A549 (cell line): ENCODE measurements at regions not wholly inside any gene's neighbourhood (a gene's known extent, or its start where the extent isn't known, plus 50 kb on each side); places are given as distances from the start of the nearest gene placed in this dataset.

Source experiments
- ATAC-seq, 2 experiments: fragments of 200-7000 bp in 1 of 2; fragments of >200 bp in 1 of 2; cut with Nextera tagmentation in 1 of 2; cut with Tn5 transposase in 1 of 2; 3 replicates each; pipeline versions ENCODE4 v1.8.0 to v1.9.1; 2018 to 2020; ENCODE audit warnings: mild to moderate bottlenecking in 1 of 2, moderate library complexity in 1 of 2
- CTCF ChIA-PET: fragments of 300-600 bp; sonication (Branson Sonifier 250); formaldehyde crosslinking; extraction: SDS; loops from one replicate; lab custom pipeline; 2021; ENCODE audit warnings: antibody characterized with exemption, inconsistent platforms; lab: Yijun Ruan, JAX
- POLR2A ChIA-PET: fragments of 350-600 bp; formaldehyde crosslinking; extraction: SDS; loops from one replicate; lab custom pipeline; 2021; ENCODE audit warnings: antibody characterized with exemption, inconsistent platforms; lab: Yijun Ruan, JAX
- DNase-seq, 2 experiments: peaks; one replicate each; pipeline versions ENCODE4 v3.0.0 to v3.0.0-alpha.2; 2011 to 2016; ENCODE audit warnings: low read depth in 1 of 2, low spot score in 1 of 2
- FAIRE-seq: peaks from 2 replicates; lab custom pipeline; 2011; peaks lifted over from hg19 to GRCh38; lab: Jason Lieb, UNC
- H3K27ac ChIP-seq, 2 experiments: fragments of >200 bp; sonication (Bioruptor Twin); formaldehyde crosslinking; 3 replicates each; pipeline ENCODE4 v1.5.1; 2016 to 2017
- H3K4me1 ChIP-seq: fragments of >200 bp; sonication (Bioruptor Twin); formaldehyde crosslinking; 3 replicates; pipeline ENCODE4 v1.6.1; 2016
- H3K4me2 ChIP-seq: fragments of >200 bp; sonication (Bioruptor Twin); formaldehyde crosslinking; 3 replicates; pipeline ENCODE4 v1.6.1; 2016
- H3K4me3 ChIP-seq: fragments of >200 bp; sonication (Bioruptor Twin); formaldehyde crosslinking; 3 replicates; pipeline ENCODE4 v1.5.1; 2016
- H3K9me3 ChIP-seq: fragments of >200 bp; sonication (Bioruptor Twin); formaldehyde crosslinking; 3 replicates; pipeline ENCODE4 v1.6.1; 2016
- CHD2 ChIP-seq: fragments of 150-350 bp; IDR thresholded peaks from 2 replicates; pipeline ENCODE4 v1.6.1; 2014; ENCODE audit warnings: low read length; ENCODE audit not compliant: partially characterized antibody
- CHD4 ChIP-seq: fragments of 200-600 bp; sonication (generic); IDR thresholded peaks from 2 replicates; pipeline ENCODE4 v1.6.1; 2016; ENCODE audit warnings: antibody characterized with exemption, mild to moderate bottlenecking, borderline replicate concordance
- EP300 ChIP-seq, 2 experiments: fragments of >200 bp; sonication (Bioruptor Twin); formaldehyde crosslinking; IDR thresholded peaks; 2 replicates in 1 of 2; 3 replicates in 1 of 2; pipeline ENCODE4 v1.6.1; 2016 to 2017
- ESRRA ChIP-seq: fragments of 150-350 bp; IDR thresholded peaks from 2 replicates; pipeline ENCODE4 v1.6.1; 2014; ENCODE audit warnings: mild to moderate bottlenecking, low read length, borderline replicate concordance
- FOSB ChIP-seq: fragments of 250-450 bp; sonication (Bioruptor Pico); IDR thresholded peaks from 2 replicates; pipeline ENCODE4 v1.5.0; 2020; ENCODE audit warnings: mild to moderate bottlenecking, moderate library complexity
- HDAC2 ChIP-seq: fragments of 200-600 bp; sonication (generic); IDR thresholded peaks from 2 replicates; pipeline ENCODE4 v1.6.1; 2016
- HEYL ChIP-seq: fragments of 250-450 bp; sonication (Bioruptor Pico); IDR thresholded peaks from 2 replicates; pipeline ENCODE4 v1.8.0; 2021; ENCODE audit warnings: mild to moderate bottlenecking, moderate library complexity
- HOXA7 ChIP-seq: fragments of 250-450 bp; sonication (Bioruptor Pico); IDR thresholded peaks from 2 replicates; pipeline ENCODE4 v1.5.0; 2020; ENCODE audit warnings: mild to moderate bottlenecking, moderate library complexity
- HOXB13 ChIP-seq: fragments of 250-450 bp; sonication (Bioruptor Pico); IDR thresholded peaks from 2 replicates; pipeline ENCODE4 v1.5.0; 2020; ENCODE audit warnings: low read depth, mild to moderate bottlenecking, moderate library complexity
- JUN ChIP-seq, 2 experiments: fragments of >200 bp; sonication (Bioruptor Twin); formaldehyde crosslinking; IDR thresholded peaks; 2 replicates in 1 of 2; 3 replicates in 1 of 2; pipeline ENCODE4 v1.6.1; 2016 to 2017
- JUNB ChIP-seq: fragments of >200 bp; sonication (Bioruptor Twin); formaldehyde crosslinking; IDR thresholded peaks from 2 replicates; pipeline ENCODE4 v1.6.1; 2016
- KDM1A ChIP-seq: fragments of 200-600 bp; sonication (generic); IDR thresholded peaks from 2 replicates; pipeline ENCODE4 v1.6.1; 2016; ENCODE audit warnings: low read depth, mild to moderate bottlenecking
- KDM5A ChIP-seq: fragments of 200-600 bp; sonication (generic); IDR thresholded peaks from 2 replicates; pipeline ENCODE4 v1.6.1; 2016; ENCODE audit warnings: antibody characterized with exemption, mild to moderate bottlenecking
- MAFK ChIP-seq: fragments of 450-650 bp; IDR thresholded peaks from 2 replicates; pipeline ENCODE4 v1.6.1; 2014; ENCODE audit not compliant: partially characterized antibody
- MAZ ChIP-seq: fragments of 150-350 bp; IDR thresholded peaks from 2 replicates; pipeline ENCODE4 v1.6.1; 2014; ENCODE audit warnings: antibody characterized with exemption, low read depth, low read length, borderline replicate concordance
- NFE2L2 ChIP-seq: fragments of 150-350 bp; conservative IDR thresholded peaks from 2 replicates; pipeline ENCODE4 v1.6.1; 2014; ENCODE audit warnings: low read length
- PHF8 ChIP-seq: fragments of 200-600 bp; sonication (generic); IDR thresholded peaks from 2 replicates; pipeline ENCODE4 v1.6.1; 2016; ENCODE audit warnings: low read depth, mild to moderate bottlenecking, antibody characterized with exemption, moderate library complexity, borderline replicate concordance
- SREBF2 ChIP-seq: fragments of 450-650 bp; IDR thresholded peaks from 2 replicates; pipeline ENCODE4 v1.6.1; 2014; ENCODE audit warnings: mild to moderate bottlenecking, moderate library complexity
- ZC3H11A ChIP-seq: fragments of 450-650 bp; IDR thresholded peaks from 2 replicates; pipeline ENCODE4 v1.6.1; 2014; ENCODE audit warnings: antibody characterized with exemption, mild to moderate bottlenecking
- ZFP36 ChIP-seq: fragments of 450-650 bp; IDR thresholded peaks from 2 replicates; pipeline ENCODE4 v1.6.1; 2014; ENCODE audit warnings: borderline replicate concordance; ENCODE audit not compliant: partially characterized antibody
- ZSCAN20 ChIP-seq: fragments of 250-450 bp; sonication (Bioruptor Pico); IDR thresholded peaks from 2 replicates; pipeline ENCODE4 v1.8.0; 2022; ENCODE audit warnings: mild to moderate bottlenecking, moderate library complexity
- WGBS: methylation state at CpG from one replicate; pipeline ENCODE4 v1.1.6; 2017; ENCODE audit errors: missing lambda C conversion rate; 5-methylcytosine and 5-hydroxymethylcytosine counted together
- TF ChIP-seq, protein P1 (sequence below): IDR thresholded peaks from 2 replicates; pipeline ENCODE4 v1.6.1; 2012; ENCODE audit warnings: low read depth, borderline replicate concordance
- TF ChIP-seq, protein P2 (sequence below): fragments of 250-450 bp; sonication (Bioruptor Pico); IDR thresholded peaks from 2 replicates; pipeline ENCODE4 v1.5.0; 2021; ENCODE audit warnings: mild to moderate bottlenecking, moderate library complexity, borderline replicate concordance
- TF ChIP-seq, protein P3 (sequence below): fragments of >200 bp; sonication (Bioruptor Twin); formaldehyde crosslinking; IDR thresholded peaks from 3 replicates; pipeline ENCODE4 v1.5.1; 2016
- TF ChIP-seq, protein P4 (sequence below): fragments of 150-350 bp; IDR thresholded peaks from 2 replicates; pipeline ENCODE4 v1.6.1; 2014; ENCODE audit warnings: low read depth, mild to moderate bottlenecking, low read length
- TF ChIP-seq, protein P5 (sequence below): fragments of 250-450 bp; sonication (Bioruptor Pico); IDR thresholded peaks from 2 replicates; pipeline ENCODE4 v1.5.0; 2020; ENCODE audit warnings: low read depth, mild to moderate bottlenecking, moderate library complexity
- TF ChIP-seq, protein P6 (sequence below): fragments of 200-600 bp; sonication (generic); IDR thresholded peaks from 2 replicates; pipeline ENCODE4 v1.6.1; 2016; ENCODE audit warnings: antibody characterized with exemption, mild to moderate bottlenecking, moderate library complexity
- TF ChIP-seq, protein P7 (sequence below): IDR thresholded peaks from 2 replicates; pipeline ENCODE4 v1.6.1; 2012

DNA sequence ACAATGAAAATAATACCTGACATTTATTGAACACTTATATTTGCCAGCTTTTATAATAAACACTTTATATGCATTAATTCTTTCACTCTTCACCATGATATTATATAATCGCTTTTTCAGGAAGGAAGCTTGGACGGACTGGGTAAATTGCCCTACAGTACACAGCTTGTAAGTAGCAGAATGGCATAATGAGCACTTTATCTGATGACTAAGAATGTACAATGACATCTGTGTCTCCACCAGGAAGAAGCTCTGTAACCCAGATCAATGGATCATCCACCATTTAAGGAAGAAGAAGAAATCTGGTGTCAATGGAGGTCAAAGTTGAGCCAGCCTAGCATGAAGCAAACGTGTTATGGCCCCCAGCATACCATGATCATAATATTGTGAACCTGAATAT, 444.0 kb upstream of the SPHKAP start:
- ChIA-PET CTCF (interaction anchor here (0.7 to 1.1 kb wide), 2 partner anchors 687 to 735 kb away, joined by 3 read pairs; no protein-coding TSS in a partner anchor), POLR2A (no interaction called here)
- DNase-seq (no peak), FAIRE-seq (no peak), ATAC-seq (no peak)
- Histone ChIP-seq H3K27ac (no peak overlapping the region), H3K9me3 (no peaks in the 10 kb centered on the region), H3K4me2 (no peak overlapping the region), H3K4me3 (no peak overlapping the region), H3K4me1 (no peaks in the 10 kb centered on the region)
- WGBS = 19% methylated on average over 3 of the region's 3 CpGs
- no peak for TF ChIP-seq KDM5A
- TF ChIP-seq JUNB = no peak
- TF ChIP-seq JUN (IDR thresholded peaks at IDR 0.05) = no peak
- TF ChIP-seq ZSCAN20 = no peak
- no peak for TF ChIP-seq MAZ
- TF ChIP-seq EP300 (IDR thresholded peaks at IDR 0.05) = no peak
- no peak for TF ChIP-seq ZFP36
- TF ChIP-seq FOSB (CRISPR knock-in tag) = no peak
- TF ChIP-seq, protein P1, sequence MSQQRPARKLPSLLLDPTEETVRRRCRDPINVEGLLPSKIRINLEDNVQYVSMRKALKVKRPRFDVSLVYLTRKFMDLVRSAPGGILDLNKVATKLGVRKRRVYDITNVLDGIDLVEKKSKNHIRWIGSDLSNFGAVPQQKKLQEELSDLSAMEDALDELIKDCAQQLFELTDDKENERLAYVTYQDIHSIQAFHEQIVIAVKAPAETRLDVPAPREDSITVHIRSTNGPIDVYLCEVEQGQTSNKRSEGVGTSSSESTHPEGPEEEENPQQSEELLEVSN = no peak
- TF ChIP-seq HEYL (CRISPR knock-in tag) = no peak
- no peak for TF ChIP-seq HDAC2
- TF ChIP-seq, protein P2, sequence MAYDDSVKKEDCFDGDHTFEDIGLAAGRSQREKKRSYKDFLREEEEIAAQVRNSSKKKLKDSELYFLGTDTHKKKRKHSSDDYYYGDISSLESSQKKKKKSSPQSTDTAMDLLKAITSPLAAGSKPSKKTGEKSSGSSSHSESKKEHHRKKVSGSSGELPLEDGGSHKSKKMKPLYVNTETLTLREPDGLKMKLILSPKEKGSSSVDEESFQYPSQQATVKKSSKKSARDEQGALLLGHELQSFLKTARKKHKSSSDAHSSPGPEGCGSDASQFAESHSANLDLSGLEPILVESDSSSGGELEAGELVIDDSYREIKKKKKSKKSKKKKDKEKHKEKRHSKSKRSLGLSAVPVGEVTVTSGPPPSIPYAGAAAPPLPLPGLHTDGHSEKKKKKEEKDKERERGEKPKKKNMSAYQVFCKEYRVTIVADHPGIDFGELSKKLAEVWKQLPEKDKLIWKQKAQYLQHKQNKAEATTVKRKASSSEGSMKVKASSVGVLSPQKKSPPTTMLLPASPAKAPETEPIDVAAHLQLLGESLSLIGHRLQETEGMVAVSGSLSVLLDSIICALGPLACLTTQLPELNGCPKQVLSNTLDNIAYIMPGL (CRISPR knock-in tag) = no peak
- TF ChIP-seq KDM1A = no peak
- TF ChIP-seq, protein P3, sequence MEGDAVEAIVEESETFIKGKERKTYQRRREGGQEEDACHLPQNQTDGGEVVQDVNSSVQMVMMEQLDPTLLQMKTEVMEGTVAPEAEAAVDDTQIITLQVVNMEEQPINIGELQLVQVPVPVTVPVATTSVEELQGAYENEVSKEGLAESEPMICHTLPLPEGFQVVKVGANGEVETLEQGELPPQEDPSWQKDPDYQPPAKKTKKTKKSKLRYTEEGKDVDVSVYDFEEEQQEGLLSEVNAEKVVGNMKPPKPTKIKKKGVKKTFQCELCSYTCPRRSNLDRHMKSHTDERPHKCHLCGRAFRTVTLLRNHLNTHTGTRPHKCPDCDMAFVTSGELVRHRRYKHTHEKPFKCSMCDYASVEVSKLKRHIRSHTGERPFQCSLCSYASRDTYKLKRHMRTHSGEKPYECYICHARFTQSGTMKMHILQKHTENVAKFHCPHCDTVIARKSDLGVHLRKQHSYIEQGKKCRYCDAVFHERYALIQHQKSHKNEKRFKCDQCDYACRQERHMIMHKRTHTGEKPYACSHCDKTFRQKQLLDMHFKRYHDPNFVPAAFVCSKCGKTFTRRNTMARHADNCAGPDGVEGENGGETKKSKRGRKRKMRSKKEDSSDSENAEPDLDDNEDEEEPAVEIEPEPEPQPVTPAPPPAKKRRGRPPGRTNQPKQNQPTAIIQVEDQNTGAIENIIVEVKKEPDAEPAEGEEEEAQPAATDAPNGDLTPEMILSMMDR = no peak
- no peak for TF ChIP-seq SREBF2
- TF ChIP-seq HOXB13 (CRISPR knock-in tag) = no peak
- TF ChIP-seq ZC3H11A = no peak
- TF ChIP-seq, protein P4, sequence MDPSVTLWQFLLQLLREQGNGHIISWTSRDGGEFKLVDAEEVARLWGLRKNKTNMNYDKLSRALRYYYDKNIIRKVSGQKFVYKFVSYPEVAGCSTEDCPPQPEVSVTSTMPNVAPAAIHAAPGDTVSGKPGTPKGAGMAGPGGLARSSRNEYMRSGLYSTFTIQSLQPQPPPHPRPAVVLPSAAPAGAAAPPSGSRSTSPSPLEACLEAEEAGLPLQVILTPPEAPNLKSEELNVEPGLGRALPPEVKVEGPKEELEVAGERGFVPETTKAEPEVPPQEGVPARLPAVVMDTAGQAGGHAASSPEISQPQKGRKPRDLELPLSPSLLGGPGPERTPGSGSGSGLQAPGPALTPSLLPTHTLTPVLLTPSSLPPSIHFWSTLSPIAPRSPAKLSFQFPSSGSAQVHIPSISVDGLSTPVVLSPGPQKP = no peak
- no peak for TF ChIP-seq NFE2L2

DNA sequence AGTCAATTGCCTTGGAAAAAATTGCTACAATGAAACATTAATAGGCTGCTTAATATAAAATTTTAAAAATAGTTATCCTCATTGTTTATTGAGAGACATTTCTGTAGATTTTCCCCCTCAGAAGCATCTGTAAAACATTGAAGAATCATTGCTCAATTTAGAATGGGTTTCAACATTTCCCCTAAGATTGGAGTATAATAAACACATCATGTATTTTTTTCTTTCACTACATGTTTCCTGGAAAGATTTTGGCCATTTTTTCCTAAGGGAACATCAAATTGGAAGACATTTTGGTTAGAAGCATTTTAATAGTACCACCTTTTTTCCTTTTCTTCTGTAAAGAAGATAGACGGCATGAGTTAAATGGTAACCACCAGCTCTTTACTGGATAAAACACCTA, 443.2 kb upstream of the SPHKAP start:
- H3K9me3 ChIP-seq = no peaks in the 10 kb centered on the region
- CTCF ChIA-PET = no interaction called here
- WGBS = 29% methylated on average over 1 of the region's 1 CpG
- no peak overlapping the region for H3K27ac ChIP-seq
- no peaks in the 10 kb centered on the region for H3K4me1 ChIP-seq
- POLR2A ChIA-PET = no interaction called here
- ATAC-seq (no peak), FAIRE-seq (no peak), DNase-seq (no peak)
- H3K4me3 ChIP-seq = no peak overlapping the region
- H3K4me2 ChIP-seq = no peak overlapping the region
- TF ChIP-seq CHD2 = no peak
- TF ChIP-seq HOXA7 = no peak
- no peak for TF ChIP-seq CHD4
- no peak for TF ChIP-seq MAFK
- TF ChIP-seq, protein P5, sequence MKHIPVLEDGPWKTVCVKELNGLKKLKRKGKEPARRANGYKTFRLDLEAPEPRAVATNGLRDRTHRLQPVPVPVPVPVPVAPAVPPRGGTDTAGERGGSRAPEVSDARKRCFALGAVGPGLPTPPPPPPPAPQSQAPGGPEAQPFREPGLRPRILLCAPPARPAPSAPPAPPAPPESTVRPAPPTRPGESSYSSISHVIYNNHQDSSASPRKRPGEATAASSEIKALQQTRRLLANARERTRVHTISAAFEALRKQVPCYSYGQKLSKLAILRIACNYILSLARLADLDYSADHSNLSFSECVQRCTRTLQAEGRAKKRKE (CRISPR knock-in tag) = no peak
- TF ChIP-seq ESRRA = no peak
- no peak for TF ChIP-seq FOSB (CRISPR knock-in tag)
- TF ChIP-seq, protein P6, sequence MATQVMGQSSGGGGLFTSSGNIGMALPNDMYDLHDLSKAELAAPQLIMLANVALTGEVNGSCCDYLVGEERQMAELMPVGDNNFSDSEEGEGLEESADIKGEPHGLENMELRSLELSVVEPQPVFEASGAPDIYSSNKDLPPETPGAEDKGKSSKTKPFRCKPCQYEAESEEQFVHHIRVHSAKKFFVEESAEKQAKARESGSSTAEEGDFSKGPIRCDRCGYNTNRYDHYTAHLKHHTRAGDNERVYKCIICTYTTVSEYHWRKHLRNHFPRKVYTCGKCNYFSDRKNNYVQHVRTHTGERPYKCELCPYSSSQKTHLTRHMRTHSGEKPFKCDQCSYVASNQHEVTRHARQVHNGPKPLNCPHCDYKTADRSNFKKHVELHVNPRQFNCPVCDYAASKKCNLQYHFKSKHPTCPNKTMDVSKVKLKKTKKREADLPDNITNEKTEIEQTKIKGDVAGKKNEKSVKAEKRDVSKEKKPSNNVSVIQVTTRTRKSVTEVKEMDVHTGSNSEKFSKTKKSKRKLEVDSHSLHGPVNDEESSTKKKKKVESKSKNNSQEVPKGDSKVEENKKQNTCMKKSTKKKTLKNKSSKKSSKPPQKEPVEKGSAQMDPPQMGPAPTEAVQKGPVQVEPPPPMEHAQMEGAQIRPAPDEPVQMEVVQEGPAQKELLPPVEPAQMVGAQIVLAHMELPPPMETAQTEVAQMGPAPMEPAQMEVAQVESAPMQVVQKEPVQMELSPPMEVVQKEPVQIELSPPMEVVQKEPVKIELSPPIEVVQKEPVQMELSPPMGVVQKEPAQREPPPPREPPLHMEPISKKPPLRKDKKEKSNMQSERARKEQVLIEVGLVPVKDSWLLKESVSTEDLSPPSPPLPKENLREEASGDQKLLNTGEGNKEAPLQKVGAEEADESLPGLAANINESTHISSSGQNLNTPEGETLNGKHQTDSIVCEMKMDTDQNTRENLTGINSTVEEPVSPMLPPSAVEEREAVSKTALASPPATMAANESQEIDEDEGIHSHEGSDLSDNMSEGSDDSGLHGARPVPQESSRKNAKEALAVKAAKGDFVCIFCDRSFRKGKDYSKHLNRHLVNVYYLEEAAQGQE = no peak
- no peak for TF ChIP-seq PHF8
- no peak for TF ChIP-seq HEYL (CRISPR knock-in tag)
- no peak for TF ChIP-seq JUNB
- TF ChIP-seq ZSCAN20 = no peak
- TF ChIP-seq, protein P7, sequence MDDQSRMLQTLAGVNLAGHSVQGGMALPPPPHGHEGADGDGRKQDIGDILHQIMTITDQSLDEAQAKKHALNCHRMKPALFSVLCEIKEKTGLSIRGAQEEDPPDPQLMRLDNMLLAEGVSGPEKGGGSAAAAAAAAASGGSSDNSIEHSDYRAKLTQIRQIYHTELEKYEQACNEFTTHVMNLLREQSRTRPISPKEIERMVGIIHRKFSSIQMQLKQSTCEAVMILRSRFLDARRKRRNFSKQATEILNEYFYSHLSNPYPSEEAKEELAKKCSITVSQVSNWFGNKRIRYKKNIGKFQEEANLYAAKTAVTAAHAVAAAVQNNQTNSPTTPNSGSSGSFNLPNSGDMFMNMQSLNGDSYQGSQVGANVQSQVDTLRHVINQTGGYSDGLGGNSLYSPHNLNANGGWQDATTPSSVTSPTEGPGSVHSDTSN = no peak
